A673 (cell line): ENCODE measurements at regions not wholly inside any gene's neighbourhood (a gene's known extent, or its start where the extent isn't known, plus 50 kb on each side); places are given as distances from the start of the nearest gene placed in this dataset.

Source experiments
- BruUV-seq: library from RNA; stranded (reverse); fragments of 400-500 nt; replicated peaks from 2 replicates; lab custom pipeline; 2021; lab: Mats Ljungman, UMichigan
- CTCF ChIA-PET: fragments of 300-600 bp; sonication (Branson Sonifier 250); formaldehyde crosslinking; loops from one replicate; lab custom pipeline; 2022; ENCODE audit warnings: antibody characterized with exemption; lab: Charles Lee
- POLR2A ChIA-PET: fragments of 300-600 bp; sonication (Branson Sonifier 250); formaldehyde crosslinking; loops from one replicate; lab custom pipeline; 2022; ENCODE audit warnings: antibody characterized with exemption; ENCODE audit not compliant: low non-redundant PET; lab: Charles Lee
- DNase-seq: peaks from one replicate; pipeline ENCODE4 v3.0.0-alpha.2; 2015; ENCODE audit warnings: low spot score
- H3K27ac ChIP-seq: fragments of 200-600 bp; sonication (generic); 2 replicates; pipeline ENCODE4 v1.5.1; 2016; ENCODE audit warnings: mixed run types, low read depth, mild to moderate bottlenecking, mixed read lengths, antibody characterized with exemption, low read length; ENCODE audit not compliant: poor library complexity, severe bottlenecking
- H3K27me3 ChIP-seq: fragments of 200-600 bp; sonication (generic); replicated peaks from 2 replicates; pipeline ENCODE4 v1.6.1; 2017; ENCODE audit warnings: mixed run types, low read depth, mild to moderate bottlenecking, mixed read lengths, antibody characterized with exemption, low read length; ENCODE audit not compliant: insufficient read depth, poor library complexity
- H3K36me3 ChIP-seq: fragments of 200-600 bp; sonication (generic); 2 replicates; pipeline ENCODE4 v1.6.1; 2016; ENCODE audit warnings: mixed run types, mild to moderate bottlenecking, mixed read lengths, antibody characterized with exemption, low read length; ENCODE audit not compliant: insufficient read depth, poor library complexity, severe bottlenecking
- H3K4me1 ChIP-seq: fragments of 200-600 bp; sonication (generic); 2 replicates; pipeline ENCODE4 v1.6.1; 2017; ENCODE audit warnings: mixed run types, mild to moderate bottlenecking, mixed read lengths, antibody characterized with exemption, low read length; ENCODE audit not compliant: insufficient read depth, poor library complexity, severe bottlenecking
- H3K4me3 ChIP-seq: fragments of 200-600 bp; sonication (generic); 2 replicates; pipeline ENCODE4 v1.5.1; 2016; ENCODE audit warnings: low read depth, mixed run types, mild to moderate bottlenecking, mixed read lengths, low read length; ENCODE audit not compliant: poor library complexity, severe bottlenecking
- H3K9me3 ChIP-seq: fragments of 200-600 bp; sonication (generic); 2 replicates; pipeline ENCODE4 v1.6.1; 2016; ENCODE audit warnings: mixed run types, low read depth, mild to moderate bottlenecking, mixed read lengths, antibody characterized with exemption, low read length; ENCODE audit not compliant: poor library complexity, severe bottlenecking
- CTCF ChIP-seq: fragments of 300-800, 200-600 bp; sonication (generic); conservative IDR thresholded peaks from 2 replicates; pipeline ENCODE4 v1.5.1; 2017; ENCODE audit warnings: low read depth, mild to moderate bottlenecking, antibody characterized with exemption, low read length, moderate library complexity, mixed read lengths
- EZH2 ChIP-seq: fragments of 200-600 bp; sonication (generic); IDR thresholded peaks from 2 replicates; pipeline ENCODE4 v1.6.1; 2017; ENCODE audit warnings: borderline replicate concordance, low read depth, mild to moderate bottlenecking, mixed read lengths, antibody characterized with exemption, low read length; ENCODE audit not compliant: poor library complexity, severe bottlenecking
- intact Hi-C: fragments of 100-400 bp; cut with micrococcal nuclease; formaldehyde crosslinking; loops from one replicate; pipeline ENCODE4 v1.10.0; 2022; ENCODE audit not compliant: unreplicated experiment

- ChIA-PET POLR2A (no interaction called here), CTCF (no interaction called here)
- Histone ChIP-seq H3K27me3 (no peaks in the 10 kb centered on the region), H3K27ac (no peak overlapping the region), H3K4me3 (no peak overlapping the region), H3K4me1 (peaks cover 8% of the 10 kb centered on the region), H3K9me3 (no peaks in the 10 kb centered on the region), H3K36me3 (no peaks in the 10 kb centered on the region)
- no peak for TF ChIP-seq CTCF
- no peak for TF ChIP-seq EZH2
- intact Hi-C loops: no loop called here
- DNase-seq: no peak
- no TSS peak for BruUV-seq
Measured at GRCh38 chr2:12584338-12584737, 132.4 kb upstream of the TRIB2 start.

- H3K4me3 ChIP-seq: no peak overlapping the region
- ChIA-PET CTCF (no interaction called here), POLR2A (no interaction called here)
- H3K9me3 ChIP-seq: no peaks in the 10 kb centered on the region
- no peaks in the 10 kb centered on the region for H3K36me3 ChIP-seq
- no peaks in the 10 kb centered on the region for H3K27me3 ChIP-seq
- H3K27ac ChIP-seq: no peak overlapping the region
- BruUV-seq: no TSS peak
- H3K4me1 ChIP-seq: peaks cover 8% of the 10 kb centered on the region
- intact Hi-C loops: no loop called here
- DNase-seq: no peak
- TF ChIP-seq EZH2 (no peak), CTCF (no peak)
Measured at GRCh38 chr2:12585784-12586183, 131.0 kb upstream of the TRIB2 start.

- ChIA-PET POLR2A (no interaction called here), CTCF (no interaction called here)
- no peak for TF ChIP-seq CTCF
- TF ChIP-seq EZH2: no peak
- H3K4me3 ChIP-seq: no peak overlapping the region
- H3K36me3 ChIP-seq: no peaks in the 10 kb centered on the region
- intact Hi-C loops: no loop called here
- no peak overlapping the region for H3K27ac ChIP-seq
- H3K27me3 ChIP-seq: no peaks in the 10 kb centered on the region
- DNase-seq: no peak
- no TSS peak for BruUV-seq
- peaks cover 8% of the 10 kb centered on the region for H3K4me1 ChIP-seq
- no peaks in the 10 kb centered on the region for H3K9me3 ChIP-seq
Measured at GRCh38 chr2:12587228-12587627, 129.5 kb upstream of the TRIB2 start.
